HG03378 (cell line): ENCODE measurements at regions not wholly inside any gene's neighbourhood (a gene's known extent, or its start where the extent isn't known, plus 50 kb on each side); places are given as distances from the start of the nearest gene placed in this dataset.

ENCODE experiments used
- ATAC-seq: cut with Tn5 transposase; IDR thresholded peaks from one replicate; pipeline ENCODE4 v1.9.1; 2021; ENCODE audit warnings: mild to moderate bottlenecking, moderate library complexity; ENCODE audit not compliant: unreplicated experiment

DNA sequence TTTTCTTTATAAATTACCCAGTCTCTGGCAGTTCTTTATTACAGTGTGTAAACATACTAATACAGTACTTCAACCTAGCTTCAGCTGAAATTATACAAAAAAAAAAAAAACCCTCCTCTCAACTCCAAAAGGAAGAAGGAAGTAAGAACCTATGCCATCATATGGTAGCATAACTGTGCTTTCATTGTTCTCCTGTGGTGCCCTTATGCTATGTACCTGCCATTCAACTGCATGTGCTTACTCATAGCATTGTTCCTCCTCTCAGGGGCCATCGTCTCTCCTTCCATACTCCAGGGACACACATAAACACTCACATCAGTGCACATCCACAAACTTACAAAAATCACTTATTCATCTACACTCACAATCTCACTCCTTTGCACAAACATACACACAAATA lies 470.1 kb upstream of the HS3ST1 start:
- no peak for ATAC-seq

DNA sequence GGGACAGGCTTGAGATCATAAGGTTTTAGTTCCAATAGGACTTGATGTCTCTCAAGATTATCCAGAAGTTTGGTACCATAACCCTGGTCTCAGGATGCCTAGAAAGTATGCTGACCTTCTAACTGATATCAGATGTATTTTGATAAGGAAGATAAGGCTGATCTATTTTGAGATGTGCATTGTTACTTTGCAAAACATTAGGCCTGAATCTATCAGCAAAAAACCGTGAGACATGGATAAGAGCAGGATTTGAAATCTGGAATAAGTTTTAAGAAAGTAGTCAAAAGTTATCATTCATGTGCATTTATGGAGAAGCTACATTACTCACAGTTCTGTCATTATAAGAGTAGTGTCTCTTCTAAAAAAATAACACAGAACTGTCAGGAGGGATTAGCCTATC lies 467.1 kb upstream of the HS3ST1 start:
- no peak for ATAC-seq

DNA sequence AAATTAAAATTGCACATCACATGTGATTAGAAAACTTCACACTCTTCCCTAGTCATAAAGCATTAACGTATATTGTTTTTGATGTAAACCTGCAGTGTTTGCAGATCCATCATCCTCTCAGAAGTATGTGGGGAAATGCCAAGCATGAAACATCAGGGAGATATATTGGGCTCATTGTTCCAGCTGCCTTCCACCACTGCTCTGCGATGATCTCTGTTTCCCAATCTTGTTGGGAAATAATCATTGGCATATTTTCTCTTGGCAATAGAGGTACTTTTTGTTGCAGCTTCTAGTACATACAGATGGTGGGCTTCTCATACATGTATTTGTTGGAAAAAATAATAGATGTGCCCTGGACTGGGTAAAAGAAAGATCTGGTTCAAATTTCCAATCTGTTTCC lies 466.3 kb upstream of the HS3ST1 start:
- ATAC-seq, result no peak

DNA sequence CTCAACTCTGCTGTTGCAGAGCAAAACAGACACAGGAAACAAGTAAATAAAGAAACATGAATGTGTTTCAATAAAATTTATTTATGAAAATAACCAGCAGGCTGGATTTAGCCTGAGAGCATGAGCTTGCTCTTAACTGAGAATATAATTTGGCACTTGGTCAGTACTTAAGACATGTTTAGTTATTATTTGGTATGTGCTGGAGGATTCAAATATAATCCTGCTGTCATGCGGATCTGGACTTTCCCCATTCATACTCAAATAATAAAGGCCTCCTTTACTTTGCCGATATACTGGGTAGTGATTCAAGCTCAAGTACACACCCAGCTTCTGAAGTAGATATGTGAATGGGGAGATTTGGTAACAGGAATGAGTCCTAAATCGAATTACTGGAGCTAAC lies 465.5 kb upstream of the HS3ST1 start:
- ATAC-seq, result no peak

DNA sequence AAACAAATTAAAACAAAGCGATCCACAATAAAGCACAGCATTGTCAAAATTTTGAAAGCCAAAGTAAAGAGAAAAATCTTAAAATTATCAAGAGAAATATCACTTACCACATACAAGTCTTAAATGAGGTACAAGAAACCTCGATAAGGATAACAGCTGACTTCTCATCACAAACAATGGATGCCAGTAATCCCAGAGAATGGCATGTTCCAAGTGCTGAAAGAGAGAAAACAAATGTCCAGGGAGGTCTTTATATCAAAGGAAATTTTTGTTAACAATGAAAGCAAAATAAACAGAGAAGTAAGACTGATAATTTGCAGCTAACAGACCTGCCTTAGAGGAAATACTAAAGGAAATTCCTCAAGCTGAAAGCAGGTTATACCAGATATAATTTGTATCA lies 460.4 kb upstream of the HS3ST1 start:
- ATAC-seq, result no peak

DNA sequence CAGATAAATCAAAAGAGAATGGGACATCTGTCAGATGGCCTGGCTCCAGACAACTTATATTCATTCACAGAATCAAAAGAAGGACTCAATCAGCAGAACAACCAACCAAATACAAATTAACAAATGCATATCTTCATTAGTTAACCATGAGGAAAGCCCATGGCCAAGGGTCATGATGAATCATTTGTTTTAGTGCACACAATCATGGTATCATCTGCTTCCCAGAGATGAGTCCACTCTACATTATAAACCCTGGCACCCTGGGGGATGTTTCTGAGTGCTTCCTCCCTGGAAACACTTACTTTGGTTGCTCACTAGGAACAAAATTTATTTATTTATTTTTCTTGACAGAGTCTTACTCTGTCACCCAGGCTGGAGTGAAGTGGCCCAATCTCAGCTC lies 453.3 kb upstream of the HS3ST1 start:
- ATAC-seq, result no peak

DNA sequence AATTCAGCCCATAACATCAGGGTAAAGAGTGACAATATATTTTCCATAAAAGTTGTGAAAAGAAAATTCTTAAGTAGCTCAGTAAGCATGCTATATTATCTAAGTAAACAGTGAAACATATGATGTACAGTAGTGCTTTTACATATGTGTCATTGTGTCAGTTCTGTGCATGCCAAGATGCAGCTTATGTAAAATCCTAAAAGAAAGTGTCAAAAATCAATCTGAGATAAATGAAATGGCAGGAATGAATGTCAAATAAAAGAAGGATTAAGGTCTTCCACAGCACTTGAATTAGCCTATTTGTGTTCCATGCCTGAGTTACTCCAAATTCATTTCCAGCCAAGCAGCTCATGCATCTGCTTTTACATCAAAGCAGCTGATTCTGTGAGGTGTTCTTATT lies 452.7 kb upstream of the HS3ST1 start:
- ATAC-seq, result no peak

DNA sequence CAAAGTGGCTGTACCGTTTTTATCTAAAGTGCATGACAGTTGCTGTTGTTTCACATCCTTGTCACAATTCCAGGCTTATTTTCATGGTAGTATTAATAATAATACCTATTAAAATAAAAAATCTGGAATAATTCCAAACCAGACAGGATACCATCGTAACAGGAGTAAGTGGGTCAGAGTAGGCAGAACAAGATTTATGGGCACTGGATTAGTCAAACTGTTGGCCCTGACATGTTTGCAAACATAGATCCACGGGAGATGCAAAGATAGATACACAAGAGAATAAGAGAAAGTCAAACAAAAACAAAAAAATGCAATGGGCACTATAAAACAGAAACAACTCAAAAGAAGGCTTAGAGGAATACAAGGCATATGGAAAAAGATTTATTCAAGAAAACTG lies 449.5 kb upstream of the HS3ST1 start:
- ATAC-seq, result no peak

DNA sequence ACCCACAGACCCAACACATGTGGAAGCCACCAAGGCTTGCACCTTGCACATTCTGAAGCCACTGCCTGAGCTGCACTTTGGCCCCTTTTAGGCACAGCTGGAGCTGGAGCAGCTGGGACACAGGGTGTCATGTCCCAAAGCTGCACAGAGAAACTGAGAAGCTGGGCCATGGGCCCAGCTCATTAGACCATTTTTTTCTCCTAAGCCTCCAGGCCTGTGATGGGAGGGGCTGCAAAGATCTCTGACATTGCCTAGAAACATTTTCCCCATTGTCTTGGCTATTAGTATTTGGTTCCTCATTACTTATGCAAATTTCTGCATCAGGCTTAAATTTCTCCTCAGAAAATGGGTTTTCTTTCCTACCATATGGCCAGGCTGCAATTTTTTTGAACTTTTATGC lies 447.4 kb upstream of the HS3ST1 start:
- no peak for ATAC-seq

DNA sequence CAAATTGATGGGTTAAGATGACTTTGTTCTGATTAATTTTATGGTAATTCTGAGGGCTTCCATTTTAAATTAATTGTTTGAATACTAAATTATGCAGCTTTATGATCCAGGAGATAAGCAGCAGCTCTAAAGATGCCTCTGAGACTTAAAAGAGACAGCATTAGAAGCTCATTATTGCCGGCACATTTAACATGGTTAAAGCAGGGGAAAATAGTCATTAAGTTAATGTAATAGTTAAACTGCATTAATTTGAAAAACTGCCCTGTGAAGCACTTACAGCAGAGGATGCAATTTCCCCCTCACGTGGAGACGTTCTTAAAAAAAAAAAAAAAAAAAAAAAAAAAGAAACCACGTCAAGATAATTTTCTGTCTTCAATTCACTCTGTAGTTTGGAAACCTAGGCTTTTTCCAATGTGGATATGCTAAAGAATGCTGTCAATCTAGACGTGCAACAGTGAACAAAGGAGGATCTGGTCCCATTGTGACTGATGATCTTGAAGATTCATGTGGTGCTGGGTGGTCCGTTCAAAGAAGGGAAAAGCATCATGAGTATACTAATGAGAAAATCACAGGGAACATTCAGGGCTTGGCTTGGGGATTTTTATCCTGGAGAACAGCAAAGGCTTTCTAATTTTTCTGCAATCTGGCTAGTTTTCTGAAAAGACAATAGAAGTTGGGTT lies 440.6 kb upstream of the HS3ST1 start:
- no peak for ATAC-seq

DNA sequence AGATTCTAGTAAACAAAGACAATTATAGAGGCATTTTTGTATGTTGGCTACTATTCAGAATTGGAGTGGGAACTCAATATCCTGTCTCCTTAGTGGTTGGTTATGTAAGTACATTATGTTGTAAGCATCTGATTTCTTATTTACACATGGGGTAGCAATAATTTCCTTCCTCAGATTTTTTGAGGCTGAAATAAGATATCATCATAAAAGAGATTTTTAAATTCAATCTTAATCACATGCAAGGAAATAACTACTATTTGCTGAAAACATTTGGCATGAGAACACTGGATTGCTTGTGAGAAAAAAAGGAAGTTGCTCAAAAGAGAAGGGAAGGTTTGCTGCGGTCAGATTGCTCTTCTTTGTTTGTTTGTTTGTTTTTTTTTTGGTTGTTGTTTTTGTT lies 437.7 kb upstream of the HS3ST1 start:
- ATAC-seq, result no peak

DNA sequence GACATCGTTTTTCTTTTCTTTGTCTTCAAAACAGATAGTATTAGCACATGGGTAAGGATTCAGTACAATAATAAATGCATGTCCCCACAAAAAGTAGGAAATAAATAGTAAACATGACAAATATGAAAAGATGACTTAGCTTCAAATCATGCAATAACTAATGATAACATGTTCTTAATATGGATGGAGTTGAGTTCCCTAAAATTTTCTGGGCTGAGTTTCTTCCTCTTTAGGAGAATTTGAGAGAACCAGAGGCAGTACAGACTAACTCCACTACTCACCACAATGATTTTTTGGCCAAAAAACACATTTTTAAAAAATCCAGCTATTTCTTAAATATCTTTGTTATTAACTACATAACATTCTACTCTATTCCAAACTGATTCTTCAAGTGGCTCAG lies 432.3 kb upstream of the HS3ST1 start:
- ATAC-seq, result no peak

DNA sequence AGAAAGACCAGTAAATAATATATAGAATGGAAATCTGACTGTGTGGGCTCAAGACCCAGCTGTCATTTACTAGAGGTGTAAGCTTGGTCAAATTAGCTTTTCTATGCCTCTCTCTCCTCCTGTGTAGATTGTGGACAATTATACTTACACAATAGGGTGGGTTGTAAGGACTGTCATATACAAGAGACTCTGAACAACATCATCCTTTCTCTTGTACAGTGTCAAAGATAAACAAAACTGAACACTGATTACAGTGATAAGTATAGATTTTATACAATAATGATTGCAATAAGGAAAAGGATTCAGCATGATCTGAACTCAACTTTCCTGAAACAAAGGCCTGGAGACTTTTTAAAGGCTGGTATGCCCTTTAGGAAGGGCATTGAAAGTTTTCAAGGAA lies 429.2 kb upstream of the HS3ST1 start:
- ATAC-seq, result no peak

DNA sequence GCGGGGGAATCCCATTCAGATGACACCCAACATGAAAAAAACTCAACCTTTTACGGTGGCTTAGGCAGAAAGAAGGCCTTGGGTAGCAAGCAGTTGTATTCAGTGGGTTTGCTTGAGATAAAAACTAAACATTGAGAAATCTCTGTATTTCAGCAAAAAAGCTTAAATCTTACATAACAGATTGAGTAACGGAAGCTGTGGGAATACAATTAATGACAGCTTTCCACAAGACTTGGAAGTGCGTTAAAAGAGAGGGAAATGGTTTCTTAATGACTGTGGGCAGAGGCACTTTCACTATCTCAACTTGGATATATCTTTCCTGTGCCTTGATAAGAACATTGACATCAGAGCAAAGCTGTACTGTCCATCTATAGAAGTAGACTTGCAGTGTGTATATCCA lies 418.5 kb upstream of the HS3ST1 start:
- no peak for ATAC-seq

DNA sequence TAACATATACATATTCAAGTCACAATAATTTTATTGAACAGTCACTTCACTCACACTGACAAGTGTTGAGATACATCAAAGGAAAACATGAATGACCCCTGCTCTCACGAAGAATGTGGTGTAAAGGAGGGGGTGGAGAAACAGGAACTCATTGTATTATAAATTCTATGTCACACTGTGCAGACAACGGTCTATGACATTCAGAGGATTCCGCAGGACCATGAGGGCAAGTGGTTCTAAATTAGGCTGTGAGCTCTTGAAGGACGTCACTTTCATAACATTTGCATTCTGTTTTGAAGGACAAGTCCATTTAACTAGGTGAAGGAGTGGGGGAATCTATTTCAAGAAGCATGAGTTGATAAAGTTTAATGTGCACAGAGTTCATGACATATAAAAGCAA lies 415.2 kb upstream of the HS3ST1 start:
- ATAC-seq, result no peak

DNA sequence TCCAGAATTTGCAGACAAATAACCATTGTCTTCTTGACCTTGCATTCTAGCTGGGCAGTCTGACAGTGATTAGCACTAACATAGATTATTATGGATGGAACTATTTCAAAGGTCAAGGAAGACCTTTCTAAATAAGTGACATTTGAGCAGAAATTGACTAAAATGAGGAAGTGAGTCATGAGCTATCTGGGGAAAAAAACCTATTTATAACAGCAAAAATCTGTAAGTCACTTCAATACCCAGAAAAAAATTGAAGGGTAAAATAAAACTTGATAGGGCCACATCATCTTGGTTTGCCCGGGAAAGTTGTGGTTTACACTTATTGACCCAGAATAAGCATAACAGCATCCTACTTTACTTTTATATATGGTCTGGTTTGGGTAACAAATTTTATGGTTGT lies 414.6 kb upstream of the HS3ST1 start:
- ATAC-seq, result no peak

DNA sequence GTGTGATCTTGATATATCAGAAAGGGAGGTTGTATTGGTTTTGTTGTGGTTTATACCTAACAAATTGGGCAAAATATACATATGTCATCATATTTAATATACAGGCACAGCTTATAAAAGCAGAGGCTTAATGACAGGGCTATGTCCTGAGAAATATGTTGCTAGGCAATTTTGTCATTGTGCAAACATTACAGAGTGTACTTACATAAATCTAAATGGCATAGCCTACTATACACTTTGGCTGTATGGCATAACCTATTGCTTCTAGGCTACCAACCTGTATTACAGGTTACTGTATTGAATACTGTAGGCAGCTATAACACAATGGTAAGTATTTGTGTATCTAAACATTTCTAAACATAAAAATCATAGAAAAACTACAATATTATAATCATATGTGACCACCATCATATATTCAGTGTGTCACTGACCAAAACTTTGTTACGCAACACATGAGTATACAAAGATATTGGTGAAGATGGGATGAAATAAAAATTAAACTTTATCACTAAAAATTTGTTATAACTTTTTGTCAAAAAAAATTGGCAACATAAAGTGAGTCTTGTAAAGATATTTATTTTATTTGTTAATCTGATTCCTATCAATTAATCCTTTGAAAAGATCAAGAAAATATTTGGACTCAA lies 414.0 kb upstream of the HS3ST1 start:
- ATAC-seq, result no peak

DNA sequence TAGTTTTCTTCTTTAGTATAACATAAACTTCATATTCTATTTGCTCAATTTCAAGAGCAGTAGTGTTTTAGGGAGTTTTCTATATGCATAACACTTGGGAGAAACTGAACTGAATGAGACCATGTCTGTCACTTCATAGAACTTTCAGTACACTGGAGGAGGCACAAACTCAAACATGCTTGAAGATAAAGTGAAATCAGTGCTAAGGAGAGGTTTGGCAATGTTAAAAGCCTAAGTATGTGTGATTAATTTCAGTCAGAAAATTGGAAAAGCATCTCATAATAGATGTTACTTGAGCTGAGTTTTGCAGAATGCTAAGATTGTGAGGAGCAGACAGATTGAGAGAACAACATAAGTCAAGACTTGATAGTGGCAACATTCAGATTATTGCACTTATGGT lies 411.2 kb upstream of the HS3ST1 start:
- no peak for ATAC-seq

DNA sequence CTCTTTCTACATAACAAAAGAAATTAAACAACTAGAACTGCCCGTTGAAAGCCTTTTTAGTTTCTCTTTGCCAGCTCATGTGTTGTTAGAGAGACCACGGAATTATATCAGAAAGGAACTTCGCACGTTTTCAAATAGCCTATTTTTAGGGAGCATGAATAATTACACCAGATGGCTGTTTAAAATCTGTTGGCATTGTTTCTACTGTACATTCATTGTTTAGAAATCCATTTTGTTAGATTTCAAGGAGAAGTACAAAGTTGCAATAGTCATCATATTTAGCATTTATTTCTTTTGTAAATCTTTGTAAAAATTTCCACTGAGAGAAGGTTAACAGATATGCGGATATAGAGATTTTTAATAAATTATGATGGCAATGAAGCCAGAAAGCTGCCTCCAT lies 403.0 kb upstream of the HS3ST1 start:
- no peak for ATAC-seq

DNA sequence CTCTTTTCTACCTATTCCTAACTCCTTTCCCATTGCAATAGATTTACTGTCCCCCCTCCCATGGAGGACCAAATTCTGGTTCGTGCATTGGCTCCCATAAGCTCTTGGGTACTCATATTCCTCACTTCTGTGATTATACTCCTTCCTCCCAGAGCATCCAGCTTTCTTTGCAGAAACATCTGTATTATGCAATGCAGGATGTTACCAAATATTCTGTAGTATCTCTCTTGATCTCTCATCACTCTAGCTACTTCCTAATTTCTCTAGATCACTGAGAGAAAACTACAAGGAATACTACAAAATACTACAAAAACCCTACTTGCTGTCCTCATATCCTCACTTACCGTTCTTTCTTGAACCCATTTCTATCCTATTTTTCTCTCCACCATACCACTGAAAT lies 395.9 kb upstream of the HS3ST1 start:
- no peak for ATAC-seq

DNA sequence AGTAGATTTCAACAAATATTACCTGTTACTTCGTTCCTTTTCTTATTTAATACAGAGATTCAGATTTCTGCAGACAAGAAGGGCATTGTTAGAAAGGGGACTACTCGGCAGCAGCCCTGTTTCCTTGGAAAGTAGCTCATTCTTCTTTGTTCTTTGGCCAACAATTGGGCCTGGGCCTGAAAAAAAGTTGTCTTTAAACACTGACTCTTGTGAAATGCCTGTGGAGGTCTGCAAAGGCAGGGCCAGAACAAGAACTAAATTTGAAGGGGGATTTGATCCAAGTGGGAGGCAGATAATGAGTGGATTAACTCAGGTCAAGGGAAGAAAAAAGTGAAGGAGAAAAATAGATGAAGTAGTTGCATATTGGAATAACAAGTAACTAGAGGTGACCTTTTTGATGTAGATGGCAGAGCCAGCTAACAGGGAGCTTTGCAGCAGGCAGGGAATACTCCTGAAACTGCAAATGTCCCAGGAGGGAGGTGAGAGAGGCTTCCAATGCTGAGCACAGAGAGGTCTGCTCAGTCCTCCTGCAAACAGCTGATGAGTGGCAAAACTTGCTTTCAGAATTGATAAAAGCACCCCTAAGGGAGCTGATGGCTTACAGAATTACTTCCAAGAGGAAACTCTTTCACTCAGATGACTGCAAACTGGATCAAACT lies 393.2 kb upstream of the HS3ST1 start:
- ATAC-seq, result no peak

DNA sequence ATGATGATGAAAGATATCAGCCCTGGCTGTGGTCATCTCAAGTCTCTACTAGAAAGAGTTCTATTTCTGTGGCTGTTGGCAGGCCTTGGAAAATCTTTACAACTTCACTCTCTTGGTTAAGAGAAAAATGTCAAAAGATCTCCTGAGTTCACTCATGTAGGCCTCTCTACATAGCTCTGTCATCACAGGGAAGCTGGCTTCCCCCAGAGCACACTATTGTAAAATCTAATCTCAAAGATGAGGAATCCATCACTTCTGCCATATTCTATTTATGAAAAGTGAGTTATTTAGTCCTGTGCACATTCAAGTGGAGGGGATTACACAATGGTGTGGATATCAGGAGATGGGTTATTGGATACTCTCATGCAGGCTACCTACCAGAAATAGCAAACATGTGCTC lies 388.4 kb upstream of the HS3ST1 start:
- ATAC-seq, result no peak

DNA sequence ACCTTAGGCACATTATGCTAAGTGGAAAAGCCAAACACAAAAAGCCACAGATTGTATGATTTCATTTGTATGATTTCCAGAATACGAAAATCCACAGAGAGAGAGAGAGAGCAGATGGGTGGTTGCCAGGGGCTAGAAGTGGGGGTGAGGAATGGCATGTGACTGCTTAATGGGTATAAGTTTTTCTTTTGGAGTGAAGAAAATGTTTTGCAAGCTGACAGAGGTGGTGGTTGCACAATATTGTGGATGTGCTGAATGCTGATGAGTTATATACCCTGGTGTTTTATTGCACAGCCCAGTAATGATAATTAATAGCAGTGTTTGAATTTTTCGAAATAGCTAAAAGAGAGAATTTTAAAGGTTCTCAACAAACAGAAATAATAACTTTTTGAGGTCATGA lies 386.1 kb upstream of the HS3ST1 start:
- ATAC-seq, result no peak
